Effector memory CD4-positive, alpha-beta T cell (primary cell): ENCODE measurements at regions not wholly inside any gene's neighbourhood (a gene's known extent, or its start where the extent isn't known, plus 50 kb on each side); places are given as distances from the start of the nearest gene placed in this dataset.

ENCODE experiments used
- DNase-seq, 3 donors: peaks; one replicate each; pipeline ENCODE4 v3.0.0-alpha.2; 2020
- H3K27ac ChIP-seq: 2 replicates; pipeline ENCODE4 v1.7.0; 2013; ENCODE audit warnings: mild to moderate bottlenecking, low read length, moderate library complexity; ENCODE audit not compliant: insufficient read depth, poor library complexity, severe bottlenecking
- H3K27me3 ChIP-seq: replicated peaks from 2 replicates; pipeline ENCODE4 v1.7.0; 2013; ENCODE audit warnings: mild to moderate bottlenecking, low read length; ENCODE audit not compliant: insufficient read depth, control insufficient read depth, poor library complexity, severe bottlenecking
- H3K36me3 ChIP-seq: 2 replicates; pipeline ENCODE4 v1.7.0; 2013; ENCODE audit warnings: mild to moderate bottlenecking, low read length, moderate library complexity; ENCODE audit not compliant: control insufficient read depth, insufficient read depth
- H3K4me1 ChIP-seq: 2 replicates; pipeline ENCODE4 v1.7.0; 2013; ENCODE audit warnings: low read length, mild to moderate bottlenecking; ENCODE audit not compliant: control insufficient read depth, insufficient read depth, poor library complexity, severe bottlenecking
- H3K4me3 ChIP-seq: 2 replicates; pipeline ENCODE4 v1.7.0; 2013; ENCODE audit warnings: low read length, low read depth, mild to moderate bottlenecking; ENCODE audit not compliant: insufficient read depth, poor library complexity, severe bottlenecking
- H3K9me3 ChIP-seq: 2 replicates; pipeline ENCODE4 v1.7.0; 2013; ENCODE audit warnings: mild to moderate bottlenecking, low read length, moderate library complexity; ENCODE audit not compliant: control insufficient read depth

GRCh38 chr7:17620566-17620965 lies 319.7 kb downstream of the SNX13 start:
- H3K4me1 ChIP-seq, result no peaks in the 10 kb centered on the region
- no peak for DNase-seq
- H3K36me3 ChIP-seq, result no peaks in the 10 kb centered on the region

DNA sequence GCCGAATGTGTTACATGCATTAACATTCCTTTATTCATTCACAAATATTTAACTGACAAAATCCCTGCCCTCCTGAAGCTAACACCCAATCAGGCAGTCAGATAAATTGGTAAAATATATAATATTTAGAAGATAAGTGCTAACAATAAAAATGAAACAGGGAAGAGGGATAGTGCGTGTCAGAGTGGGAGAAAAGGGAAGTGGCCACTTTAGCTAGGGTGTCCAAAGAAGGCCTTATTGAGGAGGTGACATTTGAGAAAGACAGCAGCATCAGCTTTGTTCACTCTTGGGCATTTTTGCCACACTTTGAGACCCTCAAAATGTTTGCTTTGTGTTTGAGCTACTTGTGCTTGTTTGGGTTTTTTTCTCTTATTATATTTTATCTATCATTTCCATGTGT lies 317.8 kb downstream of the SNX13 start:
- no peaks in the 10 kb centered on the region for H3K27me3 ChIP-seq
- no peak for DNase-seq
- H3K4me1 ChIP-seq, result no peaks in the 10 kb centered on the region
- H3K4me3 ChIP-seq, result no peak overlapping the region
- H3K36me3 ChIP-seq, result no peaks in the 10 kb centered on the region
- no peak overlapping the region for H3K27ac ChIP-seq
- H3K9me3 ChIP-seq, result no peaks in the 10 kb centered on the region

More at GRCh38 chr7:17620566-17620965, 319.7 kb downstream of the SNX13 start:
- Histone ChIP-seq H3K27ac (no peak overlapping the region), H3K27me3 (no peaks in the 10 kb centered on the region), H3K9me3 (no peaks in the 10 kb centered on the region), H3K4me3 (no peak overlapping the region)

- Histone ChIP-seq H3K27me3 (no peaks in the 10 kb centered on the region), H3K36me3 (no peaks in the 10 kb centered on the region), H3K4me3 (no peak overlapping the region), H3K9me3 (no peaks in the 10 kb centered on the region), H3K4me1 (no peaks in the 10 kb centered on the region), H3K27ac (no peak overlapping the region)
- no peak for DNase-seq
Observed at GRCh38 chr7:17623546-17624185, 316.6 kb downstream of the SNX13 start.

GRCh38 chr7:17624379-17624778 lies 315.9 kb downstream of the SNX13 start:
- no peak for DNase-seq
- Histone ChIP-seq H3K4me3 (no peak overlapping the region), H3K27me3 (no peaks in the 10 kb centered on the region), H3K9me3 (no peaks in the 10 kb centered on the region), H3K27ac (no peak overlapping the region), H3K4me1 (no peaks in the 10 kb centered on the region), H3K36me3 (no peaks in the 10 kb centered on the region)

DNA sequence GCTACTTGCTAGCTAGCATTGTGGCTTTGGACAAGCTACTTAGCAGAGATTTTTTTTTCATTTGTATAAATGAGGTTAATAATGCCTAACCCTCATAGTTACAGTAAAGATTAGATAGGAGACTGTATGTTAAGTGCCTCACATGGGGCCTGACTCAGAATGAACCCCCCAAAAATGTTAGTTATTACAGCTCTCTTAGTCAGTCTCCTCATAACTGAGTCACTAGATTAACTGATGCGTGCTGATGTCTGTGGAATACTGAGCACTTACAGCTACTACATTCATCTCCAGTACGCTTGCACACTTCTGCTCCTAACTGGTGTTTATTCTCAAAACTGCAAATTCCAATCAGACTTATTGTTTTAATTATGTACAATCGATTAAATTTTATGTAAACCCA lies 315.3 kb downstream of the SNX13 start:
- DNase-seq, result no peak
- Histone ChIP-seq H3K36me3 (no peaks in the 10 kb centered on the region), H3K4me3 (no peak overlapping the region), H3K4me1 (no peaks in the 10 kb centered on the region), H3K27me3 (no peaks in the 10 kb centered on the region), H3K27ac (no peak overlapping the region), H3K9me3 (no peaks in the 10 kb centered on the region)

- H3K27ac ChIP-seq, result no peak overlapping the region
- H3K4me3 ChIP-seq, result no peak overlapping the region
- no peaks in the 10 kb centered on the region for H3K4me1 ChIP-seq
- no peaks in the 10 kb centered on the region for H3K27me3 ChIP-seq
- H3K9me3 ChIP-seq, result no peaks in the 10 kb centered on the region
- no peak for DNase-seq
- H3K36me3 ChIP-seq, result no peaks in the 10 kb centered on the region
Observed at GRCh38 chr7:17626235-17626634, 314.1 kb downstream of the SNX13 start.

- Histone ChIP-seq H3K9me3 (no peaks in the 10 kb centered on the region), H3K4me3 (no peak overlapping the region), H3K4me1 (no peaks in the 10 kb centered on the region), H3K27me3 (no peaks in the 10 kb centered on the region), H3K27ac (no peak overlapping the region), H3K36me3 (no peaks in the 10 kb centered on the region)
- DNase-seq, result no peak
Observed at GRCh38 chr7:17631061-17631460, 309.2 kb downstream of the SNX13 start.

- H3K4me3 ChIP-seq, result no peak overlapping the region
- no peaks in the 10 kb centered on the region for H3K9me3 ChIP-seq
- no peaks in the 10 kb centered on the region for H3K36me3 ChIP-seq
- H3K27ac ChIP-seq, result no peak overlapping the region
- no peaks in the 10 kb centered on the region for H3K4me1 ChIP-seq
- no peaks in the 10 kb centered on the region for H3K27me3 ChIP-seq
- DNase-seq, result no peak
Observed at GRCh38 chr7:17632384-17632783, 307.9 kb downstream of the SNX13 start.

DNA sequence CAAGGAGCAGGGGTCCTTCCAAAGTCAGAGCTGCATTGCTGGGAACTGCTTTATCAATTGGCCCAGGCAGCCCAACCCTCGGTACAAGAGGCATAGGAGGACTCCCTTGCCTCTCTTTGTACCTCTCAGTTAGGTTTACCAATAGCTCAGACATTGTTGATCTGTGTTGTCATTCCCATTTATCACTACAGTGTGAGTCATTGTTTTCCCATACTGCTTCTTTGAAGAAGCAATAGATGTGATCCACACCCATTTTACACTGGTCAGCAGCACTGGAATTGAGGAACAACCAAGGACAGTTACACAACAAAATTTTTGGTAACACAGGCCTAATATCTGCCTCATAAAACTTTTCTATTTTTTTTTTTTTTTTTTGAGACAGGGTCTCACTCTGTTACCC lies 307.2 kb downstream of the SNX13 start:
- no peaks in the 10 kb centered on the region for H3K36me3 ChIP-seq
- no peaks in the 10 kb centered on the region for H3K27me3 ChIP-seq
- no peak for DNase-seq
- H3K4me1 ChIP-seq, result no peaks in the 10 kb centered on the region
- H3K9me3 ChIP-seq, result no peaks in the 10 kb centered on the region
- no peak overlapping the region for H3K4me3 ChIP-seq
- H3K27ac ChIP-seq, result no peak overlapping the region

GRCh38 chr7:17638727-17639126 lies 301.6 kb downstream of the SNX13 start:
- H3K4me1 ChIP-seq, result no peaks in the 10 kb centered on the region
- H3K4me3 ChIP-seq, result no peak overlapping the region
- H3K9me3 ChIP-seq, result no peaks in the 10 kb centered on the region
- H3K27ac ChIP-seq, result no peak overlapping the region
- H3K36me3 ChIP-seq, result no peaks in the 10 kb centered on the region
- H3K27me3 ChIP-seq, result peaks cover 4% of the 10 kb centered on the region
- no peak for DNase-seq
